Activated CD4-positive, CD25-positive, alpha-beta regulatory T cell treated with anti-CD3 and anti-CD28 coated beads, Interleukin-2, amount 50 U/mL, for 16 hours (primary cell): ENCODE measurements at regions not wholly inside any gene's neighbourhood (a gene's known extent, or its start where the extent isn't known, plus 50 kb on each side); places are given as distances from the start of the nearest gene placed in this dataset.

Source experiments
- DNase-seq: peaks from one replicate; pipeline ENCODE4 v3.0.0-alpha.2; 2020; ENCODE audit warnings: low read depth, low spot score

- DNase-seq, result no peak
Measured at GRCh38 chr10:75347186-75347585, 54.4 kb downstream of the ZNF503 start.

- DNase-seq, result no peak
Measured at GRCh38 chr10:75345738-75346137, 55.8 kb downstream of the ZNF503 start.

GRCh38 chr10:75344170-75344569, 57.4 kb downstream of the ZNF503 start:
- DNase-seq, result no peak

- no peak for DNase-seq
Measured at GRCh38 chr10:75342397-75342796, 59.2 kb downstream of the ZNF503 start.

GRCh38 chr10:75335983-75336382, 65.6 kb downstream of the ZNF503 start:
- DNase-seq, result no peak

GRCh38 chr10:75335191-75335590, 66.4 kb downstream of the ZNF503 start:
- no peak for DNase-seq

- no peak for DNase-seq
Measured at GRCh38 chr10:75334720-75335119, 66.8 kb downstream of the ZNF503 start.

- no peak for DNase-seq
Measured at GRCh38 chr10:75332081-75332480, 69.5 kb downstream of the ZNF503 start.

GRCh38 chr10:75331081-75331480, 70.5 kb downstream of the ZNF503 start:
- DNase-seq, result no peak

- DNase-seq, result no peak
Measured at GRCh38 chr10:75329190-75329745, 72.3 kb downstream of the ZNF503 start.

GRCh38 chr10:75326306-75326705, 75.3 kb downstream of the ZNF503 start:
- no peak for DNase-seq

- DNase-seq, result no peak
Measured at GRCh38 chr10:75319274-75319673, 82.3 kb downstream of the ZNF503 start.

GRCh38 chr10:75314570-75314969, 78.8 kb upstream of the COMTD1 start:
- DNase-seq, result no peak

- DNase-seq, result no peak
Measured at GRCh38 chr10:75312440-75312839, 76.7 kb upstream of the COMTD1 start.

GRCh38 chr10:75305675-75306074, 69.9 kb upstream of the COMTD1 start:
- DNase-seq, result no peak

GRCh38 chr10:75304741-75305390, 69.1 kb upstream of the COMTD1 start:
- no peak for DNase-seq

GRCh38 chr10:75304313-75304712, 68.6 kb upstream of the COMTD1 start:
- no peak for DNase-seq

GRCh38 chr10:75303045-75303777, 67.5 kb upstream of the COMTD1 start:
- no peak for DNase-seq

- DNase-seq, result no peak
Measured at GRCh38 chr10:75302029-75302428, 66.3 kb upstream of the COMTD1 start.

- no peak for DNase-seq
Measured at GRCh38 chr10:75297021-75297599, 61.4 kb upstream of the COMTD1 start.

GRCh38 chr10:75295868-75296441, 60.2 kb upstream of the COMTD1 start:
- no peak for DNase-seq
